ENCODE measurements at regions not wholly inside any gene's neighbourhood (a gene's known extent, or its start where the extent isn't known, plus 50 kb on each side); places are given as distances from the start of the nearest gene placed in this dataset.

- DNase-seq (ENCODE audit: low read depth in 2 of 2): no peak
These were observed 49.7 kb downstream of the KLF12 start for GRCh38 chr13:74084375-74084935.

DNA sequence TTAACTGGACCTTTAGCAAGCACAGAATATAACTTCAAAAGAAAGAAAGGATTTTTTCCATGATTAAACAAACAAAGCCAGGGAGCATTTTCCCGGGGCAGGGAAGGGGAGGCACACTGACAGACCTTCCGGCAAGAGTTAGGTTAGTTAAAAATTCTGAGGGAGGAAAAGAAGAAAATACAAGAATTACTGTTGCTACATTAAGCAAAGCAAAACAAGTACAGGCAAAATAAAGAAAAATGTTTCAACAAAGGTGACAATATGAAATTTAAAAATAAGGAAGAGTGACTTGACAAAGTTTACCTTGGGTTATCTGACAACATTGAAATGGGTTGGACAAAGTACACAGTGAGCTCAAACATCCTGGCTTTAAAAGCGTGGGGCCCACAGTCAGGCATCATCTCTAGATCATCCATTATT, 51.5 kb downstream of the KLF12 start:
- DNase-seq (ENCODE audit: low read depth in 2 of 2): no peak

- no peak for DNase-seq (ENCODE audit: low read depth in 2 of 2)
These were observed 53.4 kb downstream of the KLF12 start for GRCh38 chr13:74080762-74081161.

DNA sequence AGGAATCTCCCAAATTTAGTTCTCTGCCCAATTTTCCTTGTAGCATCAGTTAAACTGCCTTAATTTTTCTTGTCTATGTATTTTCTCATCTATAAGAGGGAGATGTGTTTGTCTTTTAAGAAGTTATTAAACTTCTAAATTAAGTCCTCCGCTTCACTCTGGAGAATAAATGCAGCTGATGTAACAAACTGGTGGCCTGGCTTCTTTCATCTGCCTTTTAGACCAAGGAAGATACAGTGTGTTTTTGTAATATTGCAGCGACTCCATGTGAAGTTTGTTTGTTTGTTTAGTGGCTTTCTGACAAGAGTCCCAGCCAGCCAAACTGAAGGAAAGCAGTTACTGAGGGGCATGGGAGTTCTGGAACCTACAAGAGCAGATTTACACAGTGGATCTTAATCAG, 56.4 kb downstream of the KLF12 start:
- no peak for DNase-seq (ENCODE audit: low read depth in 2 of 2)

DNA sequence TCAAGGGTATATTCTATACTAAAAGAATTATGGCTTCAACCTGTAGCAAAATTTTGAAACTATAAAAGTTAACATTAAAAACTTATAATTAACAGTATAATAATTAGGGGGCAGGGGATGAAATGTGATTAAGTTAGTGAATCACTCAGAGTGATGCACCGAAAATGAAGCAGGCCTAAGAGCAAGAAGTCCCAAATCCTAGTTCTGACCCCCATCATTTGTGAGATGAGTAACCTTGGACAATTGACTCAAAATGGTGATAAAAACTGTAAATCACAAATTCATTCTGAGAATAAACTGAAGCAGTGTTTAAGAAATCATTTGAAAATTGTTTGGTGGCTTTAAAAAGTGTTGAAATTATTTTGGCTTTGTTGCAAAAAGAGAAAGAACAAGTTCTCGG, 56.8 kb downstream of the KLF12 start:
- no peak for DNase-seq (ENCODE audit: low read depth in 2 of 2)

DNA sequence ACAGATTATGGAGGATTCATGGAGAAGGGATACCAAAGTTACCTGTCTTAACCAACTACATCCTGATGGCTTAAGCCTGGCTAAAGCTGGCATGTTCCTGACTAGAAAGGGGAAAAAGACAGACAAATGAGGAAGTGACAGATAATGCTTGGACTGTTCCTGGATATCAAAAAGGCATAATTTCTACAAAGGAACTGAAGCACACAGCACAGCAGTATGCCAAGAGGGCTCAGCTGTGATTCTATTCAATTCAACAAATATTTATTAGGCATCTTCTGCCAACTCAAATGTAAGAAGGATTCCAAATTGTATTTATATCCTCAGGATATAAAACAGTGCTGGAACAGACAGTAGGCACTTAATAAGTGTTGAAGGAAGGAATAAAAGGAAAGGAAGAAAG, 59.5 kb downstream of the KLF12 start:
- no peak for DNase-seq (ENCODE audit: low read depth in 2 of 2)

DNA sequence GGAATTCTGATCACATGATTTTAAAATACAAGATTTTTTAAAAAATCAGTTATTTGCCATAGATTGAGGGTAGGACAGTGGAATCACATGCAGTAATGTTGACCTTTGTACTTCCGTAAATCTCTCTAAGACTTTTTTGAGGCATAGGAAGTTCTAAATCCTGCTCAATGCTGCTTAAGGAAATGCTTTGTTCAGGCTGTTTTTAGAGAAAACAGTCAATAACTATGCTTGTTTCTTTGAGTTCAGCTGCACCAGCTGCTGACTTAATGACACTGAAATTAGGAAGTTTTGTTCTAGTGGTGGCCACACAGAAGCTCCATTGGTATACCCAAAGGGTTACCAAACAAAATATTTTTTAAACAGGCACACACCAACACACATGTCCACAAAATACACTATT, 60.9 kb downstream of the KLF12 start:
- no peak for DNase-seq (ENCODE audit: low read depth in 2 of 2)

- DNase-seq (ENCODE audit: low read depth in 2 of 2): no peak
These were observed 63.7 kb downstream of the KLF12 start for GRCh38 chr13:74070513-74070912.

DNA sequence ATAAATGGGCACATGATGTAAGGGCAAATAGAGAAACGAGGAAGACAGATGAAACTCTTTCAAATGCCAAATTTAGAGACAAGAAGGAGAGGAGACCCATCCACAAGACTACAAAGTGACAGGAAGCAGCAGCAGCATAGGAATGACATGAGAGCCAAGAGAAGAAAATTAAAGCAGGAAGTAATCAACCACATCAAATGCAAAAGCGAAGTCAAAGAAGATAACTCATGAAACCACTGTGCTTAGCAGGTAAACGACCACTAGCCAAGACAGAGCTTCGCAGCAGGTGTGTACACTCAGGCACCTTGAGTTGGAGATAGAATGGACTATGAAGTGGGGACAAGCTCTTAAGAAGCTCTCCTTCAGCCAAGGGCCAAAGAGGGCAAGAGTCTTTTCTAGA, 64.1 kb downstream of the KLF12 start:
- no peak for DNase-seq (ENCODE audit: low read depth in 2 of 2)

DNA sequence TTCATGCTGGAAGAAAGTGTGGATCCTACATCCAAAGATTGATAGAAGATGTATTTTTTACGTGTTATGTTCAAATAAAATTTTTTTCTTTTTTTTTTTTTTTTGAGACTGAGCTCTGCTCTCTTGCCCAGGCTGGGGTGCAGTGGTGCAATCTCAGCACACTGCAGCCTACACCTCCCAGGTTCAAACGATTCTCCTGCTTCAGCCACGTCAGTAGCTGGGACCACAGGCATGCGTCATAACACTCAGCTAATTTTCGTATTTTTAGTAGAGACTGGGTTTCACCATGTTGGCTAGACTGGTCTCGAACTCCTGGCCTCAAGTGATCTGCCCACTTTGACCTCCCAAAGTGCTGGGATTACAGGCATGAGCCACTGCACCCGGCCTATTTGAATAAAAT, 65.7 kb downstream of the KLF12 start:
- DNase-seq (ENCODE audit: low read depth in 2 of 2): no peak

DNA sequence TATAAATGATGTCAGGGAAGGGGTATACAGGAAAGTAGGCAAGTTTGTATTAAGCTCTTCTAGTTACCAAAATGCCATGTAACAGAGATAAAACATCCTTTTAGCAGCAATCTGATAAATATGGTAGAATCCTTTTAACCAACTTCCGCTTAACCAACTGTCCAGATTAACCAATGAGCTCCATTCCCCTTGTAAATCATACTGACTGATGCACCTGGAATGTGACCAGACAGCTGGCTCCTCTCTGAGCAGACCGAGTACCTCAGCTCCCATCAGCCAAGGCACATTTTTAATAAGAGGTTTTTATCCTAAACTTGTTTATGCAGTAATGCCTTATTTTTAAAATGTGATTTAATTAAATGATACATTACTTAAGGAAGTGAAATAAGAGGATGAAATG, 66.4 kb downstream of the KLF12 start:
- DNase-seq (ENCODE audit: low read depth in 2 of 2): no peak

DNA sequence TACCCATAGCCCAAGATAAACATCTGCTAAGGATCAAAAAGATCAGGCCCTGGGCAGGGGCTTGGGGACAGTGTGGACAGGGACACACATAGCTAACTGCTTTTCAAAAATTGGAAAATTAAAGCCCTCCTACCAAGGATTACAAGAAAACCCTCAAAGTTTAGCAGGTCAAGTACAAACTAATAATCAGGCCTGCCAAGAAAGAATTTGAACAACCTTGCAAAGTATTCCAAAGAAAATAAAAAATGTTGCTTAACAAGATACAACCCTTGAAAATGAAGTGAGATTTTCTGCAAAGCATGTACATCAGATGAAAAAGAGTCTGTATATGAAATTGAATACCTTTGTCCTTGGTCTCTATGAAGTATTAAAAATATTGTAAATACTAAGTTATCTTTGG, 67.3 kb downstream of the KLF12 start:
- DNase-seq (ENCODE audit: low read depth in 2 of 2): no peak

- no peak for DNase-seq (ENCODE audit: low read depth in 2 of 2)
These were observed 69.3 kb downstream of the KLF12 start for GRCh38 chr13:74064805-74065312.

- DNase-seq (ENCODE audit: low read depth in 2 of 2): no peak
These were observed 70.6 kb downstream of the KLF12 start for GRCh38 chr13:74063533-74064100.

DNA sequence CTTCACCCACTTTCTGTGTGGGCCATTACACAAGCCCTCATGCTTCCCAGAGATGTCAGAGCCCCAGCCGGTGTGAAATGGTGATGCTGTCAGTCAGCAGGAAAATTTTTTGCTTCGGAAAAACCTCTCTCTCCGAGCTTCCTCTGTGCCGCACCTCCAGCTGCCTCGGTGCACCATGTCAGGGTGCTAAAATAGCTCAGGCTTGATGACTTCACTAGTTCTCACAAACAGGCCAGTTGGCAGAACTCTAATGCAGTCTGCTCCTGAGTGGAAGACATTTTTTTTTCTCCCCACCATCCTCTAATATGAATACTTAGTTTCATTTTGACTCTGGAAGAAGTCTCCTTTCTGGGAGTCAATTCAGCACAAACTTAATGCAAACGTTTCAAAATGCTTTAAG, 71.3 kb downstream of the KLF12 start:
- no peak for DNase-seq (ENCODE audit: low read depth in 2 of 2)

GRCh38 chr13:74061926-74062595, 72.1 kb downstream of the KLF12 start:
- peak; percentile 16 to 23 for DNase-seq (ENCODE audit: low read depth in 2 of 2)

DNA sequence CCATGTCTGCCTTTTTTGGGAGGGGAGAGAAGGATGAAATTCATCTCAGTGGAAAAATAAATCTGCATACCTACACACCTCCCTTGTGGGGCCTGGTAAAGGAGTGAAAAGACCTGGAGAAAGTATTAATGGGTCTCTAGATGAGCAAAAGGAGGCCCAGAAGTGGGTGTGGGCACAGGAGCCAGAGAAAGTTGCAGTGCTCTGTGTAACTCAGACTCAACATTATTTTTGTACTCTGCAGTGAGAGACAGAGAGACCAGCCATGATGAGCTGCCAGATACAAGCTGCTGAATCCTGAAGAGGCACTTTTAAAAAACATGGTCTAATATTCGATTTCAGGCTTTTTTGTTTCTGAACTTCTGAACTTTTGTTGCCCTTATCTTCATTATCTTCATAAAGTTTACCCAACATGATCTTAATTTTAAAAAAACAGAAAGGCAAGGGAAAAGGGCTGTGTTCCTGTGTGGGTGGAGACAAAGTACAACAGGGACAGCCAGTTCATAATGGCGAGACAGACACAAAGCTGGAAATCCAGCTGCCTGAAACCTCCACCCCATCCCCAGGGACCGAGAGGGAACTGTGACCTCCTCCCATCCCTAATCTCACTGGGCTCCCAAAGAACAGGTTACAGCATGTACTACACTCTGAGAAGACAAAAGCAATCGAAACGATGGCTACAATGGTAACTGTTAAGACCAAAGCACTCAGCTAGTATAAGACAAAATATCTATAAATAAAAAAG, 77.2 kb downstream of the KLF12 start:
- no peak for DNase-seq (ENCODE audit: low read depth in 2 of 2)

- no peak for DNase-seq (ENCODE audit: low read depth in 2 of 2)
These were observed 81.7 kb downstream of the KLF12 start for GRCh38 chr13:74052402-74052928.

DNA sequence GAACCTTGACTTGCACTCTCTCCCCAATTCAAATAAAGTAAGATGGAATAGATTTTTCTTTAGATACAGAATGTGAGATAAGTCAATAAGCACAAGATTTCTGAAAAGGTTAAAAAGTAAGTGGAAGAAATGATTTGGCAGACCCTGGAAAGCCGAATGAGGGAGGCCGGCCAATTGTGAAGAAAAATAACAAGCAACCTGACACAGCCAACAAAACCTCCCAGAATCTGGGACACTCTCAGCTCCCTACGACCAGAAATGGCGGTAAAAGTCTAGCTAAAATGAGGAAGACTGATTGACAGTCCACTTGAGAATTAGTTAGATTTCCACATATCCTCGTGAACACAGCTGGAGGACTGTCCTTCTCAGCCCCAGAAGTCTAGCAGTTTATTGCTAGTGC, 85.4 kb downstream of the KLF12 start:
- DNase-seq (ENCODE audit: low read depth in 2 of 2): no peak

GRCh38 chr13:74047931-74048600, 86.1 kb downstream of the KLF12 start:
- no peak for DNase-seq (ENCODE audit: low read depth in 2 of 2)

- no peak for DNase-seq (ENCODE audit: low read depth in 2 of 2)
These were observed 87.8 kb downstream of the KLF12 start for GRCh38 chr13:74046431-74046830.

DNA sequence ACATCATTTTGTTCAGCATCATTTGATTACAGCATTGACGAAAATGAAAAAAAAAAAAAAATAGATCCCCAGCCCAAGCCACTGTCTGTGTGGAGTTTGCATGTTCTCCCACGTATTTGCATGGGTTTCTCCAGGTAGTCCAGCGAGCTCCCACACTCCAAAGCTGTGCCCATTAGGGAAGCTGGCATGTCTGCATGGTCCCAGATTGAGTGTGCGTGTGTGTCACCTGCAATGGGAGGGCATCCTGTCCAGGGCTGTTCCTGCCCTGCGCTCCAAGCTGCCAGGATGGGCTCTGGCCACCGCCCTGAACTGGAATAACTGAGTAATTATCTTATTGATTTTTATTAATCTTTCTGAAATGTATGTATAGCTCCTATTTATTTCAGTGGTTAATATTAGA, 88.6 kb downstream of the KLF12 start:
- DNase-seq (ENCODE audit: low read depth in 2 of 2): no peak
